ENCODE measurements at regions not wholly inside any gene's neighbourhood (a gene's known extent, or its start where the extent isn't known, plus 50 kb on each side); places are given as distances from the start of the nearest gene placed in this dataset.

GRCh38 chr13:106101201-106101600, 434.3 kb downstream of the EFNB2 start:
- TF ChIP-seq, protein P1, sequence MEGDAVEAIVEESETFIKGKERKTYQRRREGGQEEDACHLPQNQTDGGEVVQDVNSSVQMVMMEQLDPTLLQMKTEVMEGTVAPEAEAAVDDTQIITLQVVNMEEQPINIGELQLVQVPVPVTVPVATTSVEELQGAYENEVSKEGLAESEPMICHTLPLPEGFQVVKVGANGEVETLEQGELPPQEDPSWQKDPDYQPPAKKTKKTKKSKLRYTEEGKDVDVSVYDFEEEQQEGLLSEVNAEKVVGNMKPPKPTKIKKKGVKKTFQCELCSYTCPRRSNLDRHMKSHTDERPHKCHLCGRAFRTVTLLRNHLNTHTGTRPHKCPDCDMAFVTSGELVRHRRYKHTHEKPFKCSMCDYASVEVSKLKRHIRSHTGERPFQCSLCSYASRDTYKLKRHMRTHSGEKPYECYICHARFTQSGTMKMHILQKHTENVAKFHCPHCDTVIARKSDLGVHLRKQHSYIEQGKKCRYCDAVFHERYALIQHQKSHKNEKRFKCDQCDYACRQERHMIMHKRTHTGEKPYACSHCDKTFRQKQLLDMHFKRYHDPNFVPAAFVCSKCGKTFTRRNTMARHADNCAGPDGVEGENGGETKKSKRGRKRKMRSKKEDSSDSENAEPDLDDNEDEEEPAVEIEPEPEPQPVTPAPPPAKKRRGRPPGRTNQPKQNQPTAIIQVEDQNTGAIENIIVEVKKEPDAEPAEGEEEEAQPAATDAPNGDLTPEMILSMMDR (IDR thresholded peaks at IDR 0.05): no peak
- TF ChIP-seq POLR2AphosphoS5 (IDR thresholded peaks at IDR 0.05): no peak

Measured in gastroesophageal sphincter (tissue), 3 donors.